Endothelial cell of umbilical vein (primary cell): ENCODE measurements at regions not wholly inside any gene's neighbourhood (a gene's known extent, or its start where the extent isn't known, plus 50 kb on each side); places are given as distances from the start of the nearest gene placed in this dataset.

Experiments used
- BruUV-seq: library from RNA; stranded (reverse); fragments of 400-500 nt; replicated peaks from 2 replicates; lab custom pipeline; 2021; lab: Mats Ljungman, UMichigan
- CTCF ChIA-PET: fragments of 300-600, 350-600 bp; sonication (Branson Sonifier 250); formaldehyde crosslinking; loops from one replicate; lab custom pipeline; 2021; ENCODE audit warnings: antibody characterized with exemption, inconsistent platforms; lab: Charles Lee
- POLR2A ChIA-PET: fragments of 300-600, 350-600 bp; sonication (Branson Sonifier 250); formaldehyde crosslinking; loops from one replicate; lab custom pipeline; 2021; ENCODE audit warnings: antibody characterized with exemption, inconsistent platforms; lab: Charles Lee
- DNase-seq: peaks from one replicate; pipeline ENCODE4 v3.0.0-alpha.2; 2011; ENCODE audit warnings: low read depth, low spot score
- FAIRE-seq: peaks from 2 replicates; lab custom pipeline; 2011; peaks lifted over from hg19 to GRCh38; lab: Jason Lieb, UNC
- H2AFZ ChIP-seq: 2 replicates; pipeline ENCODE4 v1.6.0; 2012; ENCODE audit warnings: low read depth, low read length, control low read depth, inconsistent platforms
- H3K27ac ChIP-seq: 2 replicates; pipeline ENCODE4 v1.5.1; 2011; ENCODE audit warnings: low read depth, mild to moderate bottlenecking, control low read depth, low read length, moderate library complexity; ENCODE audit not compliant: insufficient read depth
- H3K27me3 ChIP-seq, 2 experiments: 2 replicates each; pipeline versions ENCODE4 v1.6.0 to v1.6.1; 2011; ENCODE audit warnings: low read length in 2 of 2, mixed read lengths in 1 of 2; ENCODE audit not compliant: control insufficient read depth in 2 of 2, insufficient read depth in 2 of 2
- H3K36me3 ChIP-seq, 2 experiments: 2 replicates in 1 of 2; 3 replicates in 1 of 2; pipeline ENCODE4 v1.5.1; 2011; ENCODE audit warnings: low read length in 2 of 2, mild to moderate bottlenecking in 1 of 2, moderate library complexity in 1 of 2; ENCODE audit not compliant: control insufficient read depth in 2 of 2, insufficient read depth in 2 of 2; ENCODE audit errors: extremely low read depth in 1 of 2
- H3K4me1 ChIP-seq: 3 replicates; pipeline ENCODE4 v1.5.1; 2011; ENCODE audit warnings: mild to moderate bottlenecking, low read length; ENCODE audit not compliant: control insufficient read depth, insufficient read depth; ENCODE audit errors: extremely low read depth
- H3K4me2 ChIP-seq: 2 replicates; pipeline ENCODE4 v1.6.1; 2011; ENCODE audit warnings: low read length, control low read depth, mixed read lengths; ENCODE audit not compliant: insufficient read depth
- H3K4me3 ChIP-seq, 3 experiments: fragments of 200-600 bp in 1 of 3; sonication (generic), shearing (Covaris generic) in 1 of 3; replicated peaks in 1 of 3; 2 replicates each; pipeline ENCODE4 v1.5.1; 2011 to 2016; ENCODE audit warnings: control low read depth in 3 of 3, low read length in 3 of 3, mild to moderate bottlenecking in 2 of 3, inconsistent platforms in 1 of 3, low read depth in 1 of 3, moderate library complexity in 1 of 3; ENCODE audit not compliant: insufficient read depth in 1 of 3
- H3K79me2 ChIP-seq: 2 replicates; pipeline ENCODE4 v1.6.0; 2012; ENCODE audit warnings: low read length, inconsistent platforms; ENCODE audit not compliant: control insufficient read depth, insufficient read depth
- H3K9ac ChIP-seq: replicated peaks from 2 replicates; pipeline ENCODE3; 2011; ENCODE audit warnings: low read length, control low read depth; ENCODE audit not compliant: insufficient read depth; ENCODE audit errors: extremely low read depth
- H3K9me1 ChIP-seq: replicated peaks from 3 replicates; pipeline ENCODE4 v1.6.0; 2011; ENCODE audit warnings: mild to moderate bottlenecking, low read length; ENCODE audit not compliant: control insufficient read depth, insufficient read depth; ENCODE audit errors: extremely low read depth
- H3K9me3 ChIP-seq: replicated peaks from 2 replicates; pipeline ENCODE4 v1.5.1; 2012; ENCODE audit warnings: low read length, inconsistent platforms; ENCODE audit not compliant: control insufficient read depth, insufficient read depth
- H4K20me1 ChIP-seq: replicated peaks from 2 replicates; pipeline ENCODE3; 2011; ENCODE audit warnings: mild to moderate bottlenecking, low read length; ENCODE audit not compliant: control insufficient read depth, insufficient read depth; ENCODE audit errors: extremely low read depth
- EZH2 ChIP-seq: IDR thresholded peaks from 2 replicates; pipeline ENCODE4 v1.6.1; 2012; ENCODE audit warnings: borderline replicate concordance, low read depth, mild to moderate bottlenecking, moderate library complexity, low read length, inconsistent platforms; ENCODE audit not compliant: severe bottlenecking
- FOS ChIP-seq: IDR thresholded peaks from 2 replicates; pipeline ENCODE4 v1.6.1; 2011; ENCODE audit warnings: mild to moderate bottlenecking, low read length, moderate library complexity, borderline replicate concordance; ENCODE audit not compliant: insufficient read depth
- GATA2 ChIP-seq: IDR thresholded peaks from 2 replicates; pipeline ENCODE4 v1.7.0; 2011; ENCODE audit warnings: low read depth, mild to moderate bottlenecking, moderate library complexity, mixed read lengths, low read length; ENCODE audit not compliant: insufficient read length, insufficient read depth
- JUN ChIP-seq: IDR thresholded peaks from 2 replicates; pipeline ENCODE4 v1.6.1; 2011; ENCODE audit warnings: borderline replicate concordance, low read depth; ENCODE audit not compliant: insufficient read length, insufficient read depth
- MYC ChIP-seq: IDR thresholded peaks from one replicate; pipeline ENCODE4 v1.6.1; 2011; ENCODE audit warnings: mild to moderate bottlenecking, low read depth, low read length
- POLR2A ChIP-seq: IDR thresholded peaks from 2 replicates; pipeline ENCODE4 v1.6.1; 2012; ENCODE audit warnings: low read depth, mild to moderate bottlenecking, control low read depth, low read length
- POLR2AphosphoS5 ChIP-seq: IDR thresholded peaks from 2 replicates; pipeline ENCODE4 v1.6.1; 2012; ENCODE audit warnings: low read depth, mild to moderate bottlenecking, control low read depth, low read length, moderate library complexity; ENCODE audit not compliant: insufficient read depth
- dilution Hi-C: fragments of 300-500 bp; cut with MboI; formaldehyde crosslinking; loops from one replicate; pipeline ENCODE4 v1.15.0; 2019; ENCODE audit warnings: low sequenced_read_pairs; ENCODE audit not compliant: extremely low pct_ligation_motif_present
- intact Hi-C: fragments of 100-400 bp; cut with micrococcal nuclease; formaldehyde crosslinking; loops from one replicate; pipeline ENCODE4 v1.10.0; 2022
- TF ChIP-seq, protein P1 (sequence below), 2 donors: IDR thresholded peaks; 1 replicate in 1 of 2; 2 replicates in 1 of 2; pipeline ENCODE4 v1.5.1; 2011; ENCODE audit warnings: low read length in 2 of 2, mild to moderate bottlenecking in 2 of 2, moderate library complexity in 2 of 2, control low read depth in 1 of 2, inconsistent platforms in 1 of 2, low read depth in 1 of 2; ENCODE audit not compliant: insufficient read depth in 1 of 2; ENCODE audit errors: extremely low read depth in 1 of 2
- TF ChIP-seq, protein P2 (sequence below): IDR thresholded peaks from 2 replicates; pipeline ENCODE4 v1.6.1; 2011; ENCODE audit not compliant: insufficient read depth, insufficient read length

DNA sequence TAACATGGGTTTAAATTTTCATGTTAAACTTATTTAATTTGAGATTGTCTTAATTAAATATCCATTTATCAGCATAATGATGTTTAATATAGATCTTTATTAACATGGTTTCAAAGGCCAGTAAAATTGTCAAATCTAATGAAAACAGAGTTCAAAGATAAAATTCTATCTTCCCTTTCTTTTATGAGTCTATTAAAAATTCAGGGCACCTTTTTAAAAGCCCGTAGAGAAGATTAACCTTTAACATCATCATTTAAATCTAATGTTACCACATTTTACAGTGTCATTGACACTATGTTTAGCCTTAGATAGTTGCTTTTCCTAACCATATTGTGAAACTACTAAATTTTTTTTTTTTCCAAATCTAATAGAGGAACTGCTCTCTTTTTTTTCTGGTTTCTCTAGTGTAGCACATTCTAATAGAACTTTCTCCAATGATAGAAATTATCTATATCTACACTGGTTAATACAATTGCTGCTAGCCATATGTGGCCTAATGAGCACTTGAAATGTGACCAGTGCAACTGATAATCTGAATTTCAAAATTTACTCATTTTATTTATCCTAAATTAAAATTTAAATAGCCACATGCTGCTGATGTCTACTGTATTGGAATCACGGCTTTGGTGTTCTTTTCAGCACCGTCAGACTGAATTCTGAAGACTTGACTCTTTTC, 410.9 kb downstream of the UTRN start:
- no peaks in the 10 kb centered on the region for H3K9me3 ChIP-seq
- no peaks in the 10 kb centered on the region for H3K9me1 ChIP-seq
- H3K4me2 ChIP-seq = no peak overlapping the region
- BruUV-seq = no TSS peak
- ChIA-PET CTCF (no interaction called here), POLR2A (no interaction called here)
- H3K9ac ChIP-seq = no peak overlapping the region
- H3K27me3 ChIP-seq = no peaks in the 10 kb centered on the region
- no peak for DNase-seq
- intact Hi-C loops = no loop called here
- no peaks in the 10 kb centered on the region for H3K4me1 ChIP-seq
- FAIRE-seq = no peak
- H3K27ac ChIP-seq = no peak overlapping the region
- H3K36me3 ChIP-seq = peaks cover 0 to 2% of the 10 kb centered on the region in 2 experiments
- dilution Hi-C loops = no loop called here
- no peak overlapping the region for H3K4me3 ChIP-seq
- no peaks in the 10 kb centered on the region for H4K20me1 ChIP-seq
- H2AFZ ChIP-seq = no peak overlapping the region
- H3K79me2 ChIP-seq = no peaks in the 10 kb centered on the region
- TF ChIP-seq, protein P1, sequence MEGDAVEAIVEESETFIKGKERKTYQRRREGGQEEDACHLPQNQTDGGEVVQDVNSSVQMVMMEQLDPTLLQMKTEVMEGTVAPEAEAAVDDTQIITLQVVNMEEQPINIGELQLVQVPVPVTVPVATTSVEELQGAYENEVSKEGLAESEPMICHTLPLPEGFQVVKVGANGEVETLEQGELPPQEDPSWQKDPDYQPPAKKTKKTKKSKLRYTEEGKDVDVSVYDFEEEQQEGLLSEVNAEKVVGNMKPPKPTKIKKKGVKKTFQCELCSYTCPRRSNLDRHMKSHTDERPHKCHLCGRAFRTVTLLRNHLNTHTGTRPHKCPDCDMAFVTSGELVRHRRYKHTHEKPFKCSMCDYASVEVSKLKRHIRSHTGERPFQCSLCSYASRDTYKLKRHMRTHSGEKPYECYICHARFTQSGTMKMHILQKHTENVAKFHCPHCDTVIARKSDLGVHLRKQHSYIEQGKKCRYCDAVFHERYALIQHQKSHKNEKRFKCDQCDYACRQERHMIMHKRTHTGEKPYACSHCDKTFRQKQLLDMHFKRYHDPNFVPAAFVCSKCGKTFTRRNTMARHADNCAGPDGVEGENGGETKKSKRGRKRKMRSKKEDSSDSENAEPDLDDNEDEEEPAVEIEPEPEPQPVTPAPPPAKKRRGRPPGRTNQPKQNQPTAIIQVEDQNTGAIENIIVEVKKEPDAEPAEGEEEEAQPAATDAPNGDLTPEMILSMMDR (IDR thresholded peaks at IDR 0.05; ENCODE audit: extremely low read depth in 1 of 2, insufficient read depth in 1 of 2, low read depth in 1 of 2, low read length in 2 of 2) = no peak
- TF ChIP-seq GATA2 = no peak
- TF ChIP-seq POLR2AphosphoS5 = no peak
- TF ChIP-seq, protein P2, sequence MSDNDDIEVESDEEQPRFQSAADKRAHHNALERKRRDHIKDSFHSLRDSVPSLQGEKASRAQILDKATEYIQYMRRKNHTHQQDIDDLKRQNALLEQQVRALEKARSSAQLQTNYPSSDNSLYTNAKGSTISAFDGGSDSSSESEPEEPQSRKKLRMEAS = no peak
- TF ChIP-seq POLR2A = no peak
- TF ChIP-seq MYC = no peak
- no peak for TF ChIP-seq FOS
- no peak for TF ChIP-seq EZH2
- TF ChIP-seq JUN = no peak
